RCC 7860 (cell line): ENCODE measurements at regions not wholly inside any gene's neighbourhood (a gene's known extent, or its start where the extent isn't known, plus 50 kb on each side); places are given as distances from the start of the nearest gene placed in this dataset.
"Not testable (repeated sequence)": the region's sequence is repeated elsewhere in the genome, so short reads cannot be mapped to it uniquely, and the experiment has no call there.

Experiments
- DNase-seq: peaks from one replicate; pipeline ENCODE4 v3.0.0-alpha.2; 2015; ENCODE audit warnings: low spot score
- FAIRE-seq: peaks from 2 replicates; lab custom pipeline; 2012; peaks lifted over from hg19 to GRCh38; lab: Jason Lieb, UNC

DNA sequence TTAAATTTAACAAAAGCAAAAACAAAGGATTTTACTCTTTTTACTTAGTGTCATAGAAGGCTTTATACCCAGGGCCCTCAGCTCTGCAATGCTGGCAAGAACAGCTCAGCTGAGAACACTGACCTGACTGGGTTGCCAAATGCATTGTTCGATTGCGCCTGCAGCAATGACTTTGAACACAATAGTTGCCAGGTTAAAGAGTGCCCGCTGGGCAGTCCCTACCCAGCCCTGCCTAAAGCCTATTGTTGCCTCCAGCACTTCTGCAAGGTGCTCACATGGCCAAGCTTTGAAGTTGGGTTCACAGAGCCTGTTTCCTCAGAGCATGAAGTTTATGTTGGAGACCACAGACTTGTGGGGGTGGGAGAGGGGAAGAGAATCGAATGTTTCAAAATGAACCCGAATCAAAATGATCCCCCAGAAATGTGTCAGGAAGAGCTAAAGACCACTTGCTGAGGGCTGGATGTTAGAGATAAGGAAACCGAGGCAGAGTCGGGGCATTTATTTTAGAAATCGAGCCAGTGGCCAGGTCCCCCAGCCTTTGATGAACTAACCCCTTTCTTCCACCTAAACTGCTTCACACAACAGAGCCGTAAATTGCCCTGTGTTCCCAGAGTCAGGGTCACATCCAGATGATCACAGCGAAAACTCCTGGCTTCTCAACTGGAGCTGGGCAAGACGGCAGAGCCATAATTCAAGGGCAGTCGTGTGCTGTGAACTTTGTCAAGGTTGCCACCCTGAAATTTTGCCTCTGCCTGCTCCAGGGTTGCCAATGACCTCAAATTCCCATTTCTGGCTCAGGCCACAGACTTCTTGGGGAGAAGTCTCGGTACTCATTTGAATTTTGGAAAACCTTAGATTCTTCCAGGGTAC is 55.0 kb downstream of the FOXA2 start:
- DNase-seq, result no peak
- no peak for FAIRE-seq

DNA sequence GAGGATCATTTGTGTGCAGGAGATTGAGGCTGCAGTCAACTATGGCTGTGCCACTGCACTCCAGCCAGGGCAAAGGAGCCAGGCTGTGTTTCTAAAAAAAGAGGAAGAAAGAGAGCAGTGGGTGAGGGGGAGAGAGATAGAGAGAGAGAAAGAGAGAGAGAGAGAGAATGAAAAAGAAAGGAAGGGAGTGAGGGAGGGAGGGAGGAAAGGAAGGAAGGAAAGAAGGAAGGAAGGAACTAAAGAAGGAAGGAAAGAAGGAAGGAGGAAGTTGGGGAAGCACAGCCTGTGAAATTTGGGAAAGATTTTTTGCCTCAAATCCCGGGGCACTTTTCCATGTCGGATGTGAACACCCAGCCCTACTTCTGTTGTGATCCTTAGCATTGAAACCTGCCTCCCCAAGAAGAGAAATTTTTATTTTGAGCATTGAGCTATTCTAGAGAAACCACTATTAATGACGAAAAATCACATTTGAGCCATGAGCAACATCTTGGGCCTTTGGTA is 57.8 kb downstream of the FOXA2 start:
- DNase-seq (no peak), FAIRE-seq (no peak)

DNA sequence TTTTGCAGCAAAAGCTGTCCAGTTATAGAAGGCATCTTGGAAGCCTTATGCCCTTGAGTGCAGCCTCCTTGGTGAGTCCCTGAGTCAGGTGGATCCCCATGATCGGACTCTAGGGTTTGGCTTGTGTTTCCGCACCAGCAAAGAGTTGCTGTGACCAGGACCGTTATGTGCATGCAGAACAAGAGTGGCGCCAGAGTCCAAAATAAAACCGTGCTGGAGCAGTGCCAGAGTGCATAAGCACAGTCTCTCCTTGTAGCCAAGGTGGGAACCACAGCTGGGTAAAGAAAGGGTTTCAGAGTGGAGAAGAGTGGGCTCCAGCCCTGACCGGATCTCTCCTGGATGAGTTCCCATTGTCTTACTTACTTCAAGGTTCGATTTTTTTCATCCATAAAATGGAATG is 58.6 kb downstream of the FOXA2 start:
- DNase-seq, result no peak
- FAIRE-seq, result no peak

DNA sequence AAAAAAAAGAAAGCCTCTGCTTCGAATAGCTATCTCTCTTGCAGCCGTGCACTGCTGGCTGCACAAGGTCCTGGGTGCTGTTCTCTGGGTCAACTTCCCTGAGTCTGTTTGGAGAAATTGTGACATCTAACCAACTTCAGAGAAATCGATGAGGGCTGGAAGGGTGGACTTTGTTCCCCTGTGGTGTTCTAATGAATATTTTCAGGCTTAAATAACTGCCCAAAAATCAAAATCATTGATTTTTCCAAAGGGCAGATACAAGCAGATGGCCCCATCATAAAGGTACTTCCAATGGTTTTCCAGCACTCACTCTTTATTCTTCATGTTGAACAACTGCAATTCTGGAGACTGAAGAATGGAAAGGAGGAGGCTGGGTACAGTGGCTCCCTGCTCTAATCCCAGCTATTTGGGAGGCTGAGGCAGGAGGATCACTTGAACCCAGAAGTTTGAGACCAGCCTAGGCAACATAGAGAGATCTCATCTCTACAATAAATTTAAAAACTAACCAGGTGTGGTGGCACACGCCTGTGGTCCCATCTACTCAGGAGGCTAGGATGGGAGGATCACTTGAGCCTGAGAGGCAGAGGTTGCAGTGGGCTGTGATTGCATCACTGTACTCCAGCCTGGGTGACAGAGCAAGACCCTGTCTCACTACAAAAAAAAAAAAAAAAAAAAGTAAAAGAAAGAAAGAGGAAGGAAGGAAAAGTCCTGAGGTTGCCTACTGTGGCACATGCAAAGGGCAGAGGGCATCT is 59.1 kb downstream of the FOXA2 start:
- DNase-seq, result no peak
- no peak for FAIRE-seq

DNA sequence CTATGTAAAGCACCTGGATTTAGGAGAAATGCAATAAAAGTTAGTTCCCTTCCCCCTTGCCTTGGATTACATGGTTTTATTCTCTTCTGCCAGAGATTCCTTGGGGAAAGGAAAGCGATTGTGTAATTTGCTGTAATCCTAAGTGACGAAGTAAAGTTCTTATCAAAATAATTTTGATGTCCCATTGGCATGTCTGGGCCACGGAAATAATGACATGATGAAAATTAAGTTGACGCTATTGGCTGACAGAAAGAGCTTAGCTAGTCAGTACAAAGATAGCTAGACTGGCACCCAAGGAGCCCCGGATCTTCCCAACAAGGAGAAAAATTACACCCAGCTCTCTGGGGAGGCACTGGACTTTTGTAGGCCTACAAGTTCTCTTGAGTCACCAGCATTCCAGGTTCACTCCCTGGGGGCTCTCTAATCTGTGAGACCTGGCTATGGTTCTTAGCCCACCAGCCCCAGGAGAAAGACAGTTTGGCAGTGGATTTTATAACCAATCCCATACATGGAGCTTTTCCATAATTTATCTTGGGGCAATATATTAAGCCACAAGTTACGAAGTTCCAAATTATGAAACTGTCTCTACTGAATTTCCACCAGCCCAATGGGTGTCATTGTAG is 59.9 kb downstream of the FOXA2 start:
- FAIRE-seq (no peak), DNase-seq (no peak)

DNA sequence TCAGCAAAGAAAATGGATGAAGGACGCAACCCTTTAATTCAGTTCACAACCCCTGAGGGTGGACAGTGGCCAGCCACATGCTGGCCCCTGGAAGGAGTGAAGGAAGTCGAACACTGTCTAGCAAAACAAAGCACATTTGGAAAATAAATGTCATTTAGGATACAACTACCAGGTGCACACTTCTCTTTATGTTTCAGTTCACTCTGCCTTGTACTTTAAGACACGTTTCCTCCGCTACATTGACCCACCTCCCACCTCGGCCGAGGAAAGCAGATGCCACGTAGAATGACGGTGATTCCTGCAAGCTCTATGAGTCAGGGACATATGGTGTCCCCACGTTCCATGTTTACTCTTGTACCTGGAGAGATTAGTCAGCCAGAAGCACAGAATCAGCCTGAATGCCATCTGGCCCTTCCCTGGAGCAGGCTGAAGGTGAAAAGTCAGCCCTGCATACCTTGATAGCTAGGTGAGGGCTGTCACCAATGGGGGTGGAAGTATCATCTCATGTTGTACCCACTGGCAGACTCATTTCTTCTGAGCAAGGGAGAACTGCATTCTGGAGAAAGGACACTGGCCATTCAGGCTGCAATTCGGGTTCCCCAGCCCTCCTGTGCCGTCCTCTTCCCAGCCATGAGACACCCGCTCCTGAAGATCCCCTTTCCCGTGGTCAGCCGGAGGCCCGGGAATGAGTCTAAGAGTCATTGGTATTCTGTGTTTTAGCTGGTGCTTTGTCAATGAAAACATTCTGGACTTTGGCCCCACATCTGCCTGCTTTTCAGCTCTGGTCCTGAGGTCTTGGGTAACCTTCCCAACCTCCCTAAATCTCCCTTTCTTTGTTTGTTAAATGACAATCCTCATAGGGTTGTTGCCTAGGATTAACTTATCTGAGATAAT is 60.6 kb downstream of the FOXA2 start:
- FAIRE-seq (no peak), DNase-seq (no peak)

DNA sequence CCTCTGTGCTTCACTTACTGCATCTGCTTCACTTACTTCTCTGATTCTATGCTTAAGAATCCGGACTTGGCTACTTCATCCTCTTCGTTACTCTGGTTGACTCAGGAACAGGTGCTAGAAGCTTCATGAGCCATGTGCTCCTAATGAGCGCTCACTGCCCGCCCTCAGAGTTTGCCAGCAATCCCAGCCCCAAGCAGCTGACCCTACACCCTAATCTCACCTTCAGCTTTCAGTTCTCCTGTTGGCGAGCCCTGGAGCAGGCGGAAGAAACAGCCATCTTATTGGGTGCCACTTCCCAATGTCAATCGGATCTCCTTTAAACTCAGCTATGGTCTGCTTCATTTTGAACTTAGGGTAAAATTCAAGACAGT is 61.3 kb downstream of the FOXA2 start:
- no peak for FAIRE-seq
- no peak for DNase-seq

DNA sequence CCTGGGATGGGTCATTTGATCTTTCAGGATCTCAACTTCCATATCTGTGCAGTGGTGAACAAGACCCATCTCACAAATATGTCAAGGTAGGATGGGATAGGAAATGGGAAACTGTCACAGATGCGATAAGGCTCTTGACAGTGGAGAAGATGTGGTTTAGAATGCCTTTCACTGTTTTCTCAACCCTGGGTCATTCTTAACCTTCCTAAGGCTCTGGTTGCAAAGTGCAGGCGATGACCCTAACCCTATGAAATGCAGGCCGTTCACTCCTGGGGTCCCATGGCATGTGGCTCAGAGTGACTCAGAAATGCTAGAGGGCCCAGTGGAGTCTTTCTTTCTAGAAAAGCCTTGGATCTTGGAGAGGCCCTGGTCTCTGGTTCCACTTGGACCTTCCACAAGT is 61.7 kb downstream of the FOXA2 start:
- DNase-seq, result no peak
- FAIRE-seq, result no peak

DNA sequence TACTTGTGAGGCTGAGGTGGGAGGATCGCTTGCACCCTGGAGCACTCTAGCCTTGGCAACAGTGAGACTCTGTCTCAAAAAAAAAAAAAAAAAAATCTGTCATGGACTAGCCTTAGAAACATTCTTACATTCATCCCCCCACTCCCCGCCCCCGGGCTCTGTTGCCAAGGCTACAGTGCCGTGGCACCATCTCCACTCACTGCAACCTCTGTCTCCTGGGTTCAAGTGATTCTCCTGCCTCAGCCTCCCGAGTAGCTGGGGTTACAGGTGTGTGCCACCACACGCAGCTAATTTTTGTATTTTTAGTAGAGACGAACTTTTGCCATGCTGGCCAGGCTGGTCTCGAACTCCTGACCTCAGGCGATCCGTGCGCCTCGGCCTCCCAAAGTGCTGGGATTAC is 62.4 kb downstream of the FOXA2 start:
- not testable (repeated sequence) for DNase-seq, FAIRE-seq

DNA sequence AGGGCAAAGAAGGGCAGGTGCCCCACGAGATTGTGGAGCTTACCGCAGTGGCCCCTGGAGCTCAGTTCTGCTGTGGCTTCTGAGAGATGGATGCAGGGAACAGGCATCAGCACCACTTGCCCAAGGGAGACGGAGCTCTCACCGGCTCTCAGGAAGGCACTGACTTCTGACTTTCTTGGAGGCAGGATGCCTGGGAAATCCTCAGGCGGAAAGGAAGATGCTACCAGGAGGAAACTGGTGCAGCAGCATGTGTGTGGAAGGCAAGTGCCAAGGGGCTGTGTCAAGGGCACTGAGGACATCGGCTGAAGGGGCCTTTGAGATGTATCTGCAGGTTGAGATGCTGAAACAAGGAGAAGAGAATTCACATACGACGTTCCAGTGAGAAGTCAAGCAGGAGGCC is 64.0 kb downstream of the FOXA2 start:
- DNase-seq (no peak), FAIRE-seq (no peak)

DNA sequence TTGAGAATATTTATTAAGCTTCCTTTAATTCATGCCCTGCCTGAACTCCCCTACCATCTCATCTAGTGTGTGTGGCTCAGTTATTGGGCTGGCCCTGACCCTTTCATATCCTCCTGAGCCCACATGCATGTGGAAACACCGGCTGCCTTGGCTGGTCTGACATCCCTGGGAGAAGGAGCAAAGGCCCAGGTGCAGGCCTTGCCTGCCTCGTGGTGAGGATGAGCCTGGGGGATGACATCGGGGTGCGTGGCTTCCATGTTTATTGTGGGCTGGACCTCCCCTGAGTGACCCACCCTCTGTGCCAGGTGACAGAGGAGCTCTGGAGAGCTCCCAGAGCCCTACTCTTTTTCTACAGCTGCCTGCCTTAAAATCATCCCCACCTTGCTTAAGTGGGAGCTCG is 69.1 kb downstream of the FOXA2 start:
- DNase-seq (no peak), FAIRE-seq (no peak)

DNA sequence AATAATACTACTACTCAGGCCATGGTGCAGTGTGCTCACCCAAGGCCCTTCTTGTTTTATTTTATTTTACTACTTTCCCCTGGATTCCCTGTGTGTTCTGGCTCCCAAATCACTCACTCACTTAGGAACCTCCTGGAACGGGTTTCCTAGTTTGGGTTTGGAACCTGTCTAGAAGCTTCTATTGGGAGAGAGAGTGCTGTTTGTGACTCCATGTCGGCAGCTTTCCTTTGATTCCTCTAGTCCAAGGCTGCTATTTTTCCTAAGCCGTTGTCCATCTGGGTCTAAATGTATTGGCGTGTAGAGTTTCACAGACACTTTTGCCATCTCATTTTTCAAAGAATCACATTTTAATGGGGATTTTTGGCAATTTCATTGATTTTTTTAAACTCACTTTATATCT is 70.8 kb downstream of the FOXA2 start:
- DNase-seq, result no peak

DNA sequence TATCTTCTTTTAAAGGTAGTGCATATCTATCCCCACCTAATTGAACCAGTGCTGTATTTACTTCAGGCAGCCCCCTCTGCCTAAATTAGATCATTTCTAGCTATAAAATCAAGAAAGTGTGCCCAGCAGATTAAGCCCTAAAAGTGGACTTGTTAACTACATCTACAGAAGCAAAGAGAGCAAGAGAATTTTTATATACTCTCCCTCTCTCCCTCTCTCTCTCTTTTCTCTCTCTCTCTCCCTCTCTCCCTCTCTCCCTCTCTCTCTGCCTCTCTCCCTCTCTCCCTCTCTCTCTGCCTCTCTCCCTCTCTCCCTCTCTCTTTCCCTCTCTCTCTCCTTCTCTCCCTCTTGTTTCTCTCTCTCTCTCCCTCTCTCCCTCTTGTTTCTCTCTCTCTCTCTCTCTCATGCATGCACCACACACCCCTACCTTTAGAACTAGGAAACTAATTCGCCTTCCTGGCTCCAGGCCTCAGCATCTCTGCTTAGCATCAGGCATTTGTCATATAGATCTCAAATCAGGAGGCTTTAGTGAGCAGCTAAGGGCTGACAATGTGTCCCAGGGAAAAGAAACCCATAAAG is 71.4 kb downstream of the FOXA2 start:
- no peak for DNase-seq
- no peak for FAIRE-seq

More for the DNA sequence above, 70.8 kb downstream of the FOXA2 start:
- no peak for FAIRE-seq

DNA sequence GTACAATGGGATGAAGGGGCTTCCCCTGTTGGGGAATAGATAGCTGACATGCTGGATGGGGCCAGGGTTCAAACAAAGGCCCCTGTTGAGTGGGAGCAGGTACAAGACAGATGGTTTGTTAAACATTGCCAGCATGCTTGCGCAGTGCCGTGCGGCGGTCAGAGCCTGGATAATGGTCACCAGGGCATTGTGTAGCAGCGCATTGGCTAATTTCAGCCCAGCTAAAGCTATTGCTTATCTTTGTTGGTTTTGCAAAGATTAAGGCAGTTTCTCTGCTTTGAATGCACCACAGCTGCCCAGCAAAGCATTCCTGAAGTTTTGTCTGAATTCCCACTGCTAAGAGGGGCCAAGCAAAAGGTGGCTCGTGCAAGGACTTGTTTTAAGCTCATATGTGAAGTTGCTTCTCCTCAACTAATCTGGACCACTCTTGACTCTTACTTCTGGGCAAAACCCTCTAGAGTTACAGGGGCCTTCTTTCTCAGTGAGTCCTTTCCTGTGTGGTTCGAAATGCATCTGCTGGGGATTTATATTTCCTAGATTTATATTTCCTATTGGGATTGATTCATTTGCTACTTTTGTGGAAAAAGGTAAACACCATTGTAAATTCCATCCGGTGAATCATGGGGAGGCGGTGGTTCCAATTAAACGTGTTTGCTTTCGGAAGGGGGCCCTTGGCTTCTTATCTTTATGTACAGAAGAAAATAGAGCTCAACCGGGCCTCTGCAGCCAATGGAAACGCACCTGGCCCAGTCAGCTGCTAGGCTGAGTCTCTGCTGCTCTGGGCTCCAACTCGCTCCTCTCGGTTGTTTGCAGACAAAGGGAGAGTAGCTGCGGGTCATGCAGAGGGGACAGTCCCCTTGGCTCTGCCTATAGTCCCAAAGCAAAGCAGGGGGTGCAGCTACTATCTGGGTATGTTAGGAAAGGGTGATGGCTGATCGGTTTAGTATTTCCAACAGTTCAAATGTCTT is 72.1 kb downstream of the FOXA2 start:
- FAIRE-seq (no peak), DNase-seq (no peak)

DNA sequence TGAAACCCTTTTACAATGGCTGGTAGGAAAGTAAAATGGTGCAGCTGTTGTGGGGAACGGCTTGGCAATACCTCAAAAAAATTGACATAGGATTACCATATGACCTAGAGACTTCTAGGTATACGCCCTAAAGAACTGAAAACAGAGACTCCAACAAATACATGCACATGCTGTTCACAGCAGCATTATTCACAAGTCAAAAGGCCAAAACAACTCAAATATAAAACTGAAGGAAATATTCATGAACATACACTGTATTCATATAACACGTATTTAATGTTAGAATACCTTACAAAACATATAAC is 74.6 kb downstream of the FOXA2 start:
- FAIRE-seq (no peak), DNase-seq (no peak)

DNA sequence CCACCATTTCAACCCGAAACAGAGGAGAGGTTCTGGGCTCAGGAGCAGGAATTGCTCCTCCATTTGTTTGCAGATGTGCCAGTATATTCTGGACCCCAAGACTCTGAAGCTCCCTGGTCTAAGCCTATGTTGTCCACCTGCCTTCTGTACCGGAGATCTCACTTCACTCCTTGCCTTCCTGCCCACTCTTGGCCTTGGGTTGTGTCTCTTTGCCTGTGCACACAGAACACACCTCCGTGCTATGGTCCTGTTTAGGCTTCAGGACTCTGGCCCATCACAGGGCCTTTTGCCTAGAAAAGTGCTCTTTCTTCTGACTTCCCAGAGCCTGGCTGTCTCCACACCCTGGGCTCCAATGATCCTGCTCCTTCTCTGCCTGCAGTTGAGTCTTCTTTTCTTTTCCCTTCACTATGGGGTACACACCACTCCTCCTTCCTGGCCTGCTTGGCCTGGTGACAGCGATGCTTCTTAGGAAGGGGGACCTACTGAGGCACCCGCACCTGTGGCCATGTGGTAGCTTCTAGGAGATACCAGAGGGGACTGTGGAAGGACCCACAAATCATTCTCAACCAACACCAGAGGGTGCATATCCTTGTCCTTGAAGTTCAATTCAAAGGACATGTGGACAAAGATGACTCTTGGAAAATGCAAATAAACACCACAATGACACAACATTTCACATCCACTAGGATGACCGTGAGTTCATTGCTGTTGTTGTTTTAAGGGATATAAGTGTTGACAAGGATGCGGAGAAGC is 75.1 kb downstream of the FOXA2 start:
- DNase-seq, result no peak
- no peak for FAIRE-seq

DNA sequence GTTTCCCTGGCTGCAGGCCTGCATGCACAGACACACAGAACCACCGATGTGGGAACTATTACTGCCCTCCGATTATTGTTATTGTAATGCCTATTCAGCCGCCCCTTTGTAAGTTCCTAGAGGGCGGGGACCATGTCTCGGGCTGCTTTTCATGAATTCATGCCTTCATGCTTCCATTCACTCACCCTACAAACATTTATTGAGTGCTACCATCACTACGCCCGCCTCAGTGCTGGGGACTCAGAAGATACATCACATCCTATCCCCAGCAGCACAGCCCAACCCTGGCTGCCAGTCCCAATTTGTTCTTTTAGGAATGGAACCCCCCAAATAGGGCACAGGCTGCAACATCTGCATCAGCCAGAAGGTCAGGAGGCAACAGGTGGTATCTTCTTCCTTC is 75.9 kb downstream of the FOXA2 start:
- FAIRE-seq (no peak), DNase-seq (no peak)

DNA sequence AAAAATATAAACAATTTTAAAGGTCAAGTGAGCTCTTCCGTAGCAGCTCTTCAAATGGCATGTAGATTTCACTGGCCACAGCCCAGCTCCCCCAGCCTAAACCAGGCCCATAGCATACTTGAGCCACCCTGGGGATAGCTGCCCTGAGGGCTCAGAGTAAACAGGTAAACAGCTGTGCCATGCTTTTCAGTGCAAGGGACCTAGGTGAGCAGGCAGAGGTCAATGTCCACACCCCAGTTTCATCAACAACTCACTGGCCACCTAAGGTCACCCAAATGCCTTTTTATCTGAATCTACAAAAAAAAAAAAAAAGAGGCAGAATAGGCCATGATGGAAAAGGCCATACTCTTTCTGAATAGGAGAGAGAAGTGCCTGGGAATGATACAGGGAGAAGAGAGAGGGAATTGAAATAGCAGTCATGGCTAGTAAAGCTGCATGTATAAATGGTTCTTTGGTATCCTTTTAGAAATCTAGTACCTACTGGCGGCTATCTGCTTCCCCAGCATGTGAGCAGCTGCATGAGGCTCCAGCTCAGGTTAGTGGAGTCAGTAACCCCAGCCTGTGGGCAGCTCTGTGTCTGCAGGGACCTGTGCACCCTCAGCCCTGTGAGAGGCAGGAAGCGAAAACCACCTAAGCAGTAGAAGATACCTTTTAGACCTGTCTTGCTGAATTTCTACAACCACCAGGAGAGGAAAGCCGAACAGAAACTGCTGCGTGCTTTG is 77.0 kb downstream of the FOXA2 start:
- FAIRE-seq (no peak), DNase-seq (no peak)
